Activated CD8-positive, alpha-beta memory T cell treated with anti-CD3 and anti-CD28 coated beads for 36 hours (primary cell): ENCODE measurements at regions not wholly inside any gene's neighbourhood (a gene's known extent, or its start where the extent isn't known, plus 50 kb on each side); places are given as distances from the start of the nearest gene placed in this dataset.

Source experiments
- CTCF ChIA-PET: fragments of 350-600 bp; sonication (Branson Sonifier 250); formaldehyde crosslinking; loops from one replicate; lab custom pipeline; 2021; ENCODE audit warnings: antibody characterized with exemption; lab: Charles Lee
- POLR2A ChIA-PET: fragments of 350-600 bp; sonication (Branson Sonifier 250); formaldehyde crosslinking; loops from one replicate; lab custom pipeline; 2021; ENCODE audit warnings: antibody characterized with exemption; lab: Charles Lee

- ChIA-PET POLR2A (no interaction called here), CTCF (no interaction called here)
Observed at GRCh38 chr6:80553071-80553740, 446.7 kb downstream of the BCKDHB start.

DNA sequence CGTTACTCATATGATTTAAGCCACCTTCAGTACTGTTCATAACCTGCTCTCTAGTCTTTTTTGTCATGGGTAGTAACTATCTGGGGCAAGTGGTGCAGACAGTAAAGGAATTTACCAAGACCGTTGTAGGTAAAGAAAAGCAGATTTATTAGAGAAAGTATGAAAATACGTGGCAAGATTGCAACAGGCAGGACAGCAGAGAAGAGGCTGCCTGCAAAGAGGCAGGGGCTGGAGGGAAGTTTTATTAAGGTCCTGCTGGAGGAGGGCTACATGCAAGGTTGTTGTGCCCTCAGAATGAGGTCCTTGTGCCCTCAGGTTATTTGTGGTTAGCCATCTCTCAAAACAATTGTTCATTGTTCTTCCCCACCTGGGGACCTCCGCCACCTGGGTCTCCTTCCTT is 444.3 kb downstream of the BCKDHB start:
- POLR2A ChIA-PET, result no interaction called here

DNA sequence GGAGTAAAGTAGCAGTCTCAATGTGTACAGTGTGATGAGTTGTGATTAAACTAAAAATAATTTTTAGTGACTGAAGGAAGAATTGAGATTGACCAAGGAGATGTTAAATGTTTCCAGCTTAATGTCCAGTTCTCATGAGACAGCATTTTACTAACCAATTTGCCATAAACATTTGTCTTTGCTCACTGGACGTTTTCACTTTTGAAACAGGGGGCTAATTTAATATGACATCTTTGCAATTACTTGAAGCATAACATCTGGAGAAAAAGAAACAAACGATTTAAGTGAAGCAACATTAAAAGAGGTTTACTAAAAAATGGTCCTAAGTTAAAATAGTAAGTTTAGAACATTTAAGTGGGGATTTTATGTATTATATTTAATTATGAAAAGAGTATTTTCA is 443.8 kb downstream of the BCKDHB start:
- ChIA-PET CTCF (no interaction called here), POLR2A (no interaction called here)

More for the DNA sequence above, 444.3 kb downstream of the BCKDHB start:
- CTCF ChIA-PET, result no interaction called here

GRCh38 chr6:80548532-80548931 is 442.1 kb downstream of the BCKDHB start:
- ChIA-PET POLR2A (no interaction called here), CTCF (no interaction called here)

GRCh38 chr6:80547827-80548226 is 441.4 kb downstream of the BCKDHB start:
- CTCF ChIA-PET, result no interaction called here
- POLR2A ChIA-PET, result no interaction called here

- ChIA-PET CTCF (no interaction called here), POLR2A (no interaction called here)
Observed at GRCh38 chr6:80544976-80545722, 438.7 kb downstream of the BCKDHB start.

DNA sequence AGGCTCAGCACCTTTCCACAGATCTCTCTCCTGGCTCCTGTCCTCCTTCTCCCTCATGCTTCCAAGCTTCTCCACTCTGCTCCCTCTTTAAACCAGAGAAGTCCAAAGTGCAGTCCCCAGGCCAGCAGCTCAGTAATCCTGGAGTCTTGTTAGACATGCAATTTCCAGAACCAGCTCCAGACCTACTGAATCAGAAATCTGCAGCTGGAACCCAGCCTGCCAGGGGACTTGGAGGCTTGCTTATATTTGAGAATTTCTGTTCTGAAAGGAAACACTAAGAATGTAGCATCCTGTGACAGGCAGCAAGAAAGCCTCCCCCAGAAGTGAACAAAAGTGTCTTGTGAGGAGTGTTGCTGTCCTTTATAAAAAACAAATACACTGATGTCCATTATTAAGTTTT is 438.1 kb downstream of the BCKDHB start:
- ChIA-PET CTCF (no interaction called here), POLR2A (no interaction called here)

DNA sequence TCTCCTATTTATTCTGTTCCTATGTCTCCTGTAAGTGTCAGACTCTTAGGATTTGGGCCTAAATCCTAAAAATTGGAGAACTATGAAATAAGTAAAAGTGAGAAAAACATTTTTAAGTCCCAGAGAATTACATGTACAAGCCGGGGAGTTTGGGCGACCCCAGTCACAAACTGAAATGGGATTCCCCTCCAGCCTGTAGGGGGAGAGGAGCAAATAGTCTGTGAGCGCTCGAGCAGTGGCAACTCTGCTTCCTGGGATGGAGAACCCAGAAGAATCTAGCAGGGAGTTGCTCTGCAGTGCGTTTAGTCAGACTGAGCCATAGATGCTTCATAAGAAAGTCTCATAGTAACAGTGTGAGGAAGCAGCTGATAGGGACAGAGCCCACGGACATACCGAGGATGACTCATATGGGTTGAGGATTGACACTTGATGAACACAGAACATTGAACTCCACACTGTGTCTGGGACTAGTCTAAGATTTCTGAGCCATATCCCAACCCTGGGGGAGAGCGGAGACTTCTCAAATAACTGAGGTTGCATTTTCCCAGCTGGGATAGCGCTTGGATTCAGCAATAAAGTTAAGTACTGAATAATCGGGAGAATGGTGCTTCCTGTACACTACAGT is 437.2 kb downstream of the BCKDHB start:
- POLR2A ChIA-PET, result no interaction called here
- CTCF ChIA-PET, result no interaction called here

DNA sequence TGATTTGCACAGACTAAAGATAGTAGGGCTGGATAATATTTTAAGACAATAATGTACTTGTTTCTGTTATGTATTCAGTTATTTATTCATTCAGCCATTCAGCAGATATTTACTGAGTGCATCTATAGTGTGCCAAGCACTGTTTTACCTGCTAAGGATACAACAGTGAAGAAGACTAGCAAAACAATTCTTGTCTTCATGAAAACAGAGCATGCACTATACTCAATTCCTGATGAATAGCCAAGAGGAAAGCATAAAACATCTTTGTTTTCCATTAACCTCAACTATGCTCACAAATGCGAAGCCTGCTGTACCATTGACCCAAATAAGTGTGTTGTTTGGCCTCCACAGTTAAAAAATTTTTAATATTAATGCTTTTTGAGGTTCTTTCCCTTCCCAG is 436.7 kb downstream of the BCKDHB start:
- CTCF ChIA-PET, result no interaction called here
- POLR2A ChIA-PET, result no interaction called here

DNA sequence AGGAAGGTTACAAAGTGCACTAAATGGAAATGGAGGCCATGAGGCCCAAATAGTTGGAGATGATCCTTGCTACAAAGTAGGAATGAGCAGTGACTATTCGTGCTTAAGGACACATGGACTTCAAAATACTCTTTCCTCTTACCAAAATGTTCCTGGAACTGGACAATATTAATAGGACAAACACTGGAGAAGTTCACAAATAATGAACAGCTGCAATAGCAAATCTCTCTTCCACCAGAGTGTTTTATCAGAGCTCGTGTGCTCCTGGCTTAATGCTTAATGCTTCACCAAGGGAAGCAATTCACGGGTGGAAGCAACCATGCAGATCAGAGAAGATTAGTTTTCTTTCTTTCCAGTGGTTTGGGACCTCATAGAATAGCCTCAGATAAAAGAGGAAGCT is 435.4 kb downstream of the BCKDHB start:
- CTCF ChIA-PET, result no interaction called here

GRCh38 chr6:80541181-80541580 is 434.7 kb downstream of the BCKDHB start:
- CTCF ChIA-PET, result no interaction called here
- POLR2A ChIA-PET, result no interaction called here

More for the DNA sequence above, 435.4 kb downstream of the BCKDHB start:
- POLR2A ChIA-PET, result no interaction called here

- CTCF ChIA-PET, result no interaction called here
- POLR2A ChIA-PET, result no interaction called here
Observed at GRCh38 chr6:80540700-80541099, 434.2 kb downstream of the BCKDHB start.

GRCh38 chr6:80537118-80537972 is 430.9 kb downstream of the BCKDHB start:
- POLR2A ChIA-PET, result no interaction called here

DNA sequence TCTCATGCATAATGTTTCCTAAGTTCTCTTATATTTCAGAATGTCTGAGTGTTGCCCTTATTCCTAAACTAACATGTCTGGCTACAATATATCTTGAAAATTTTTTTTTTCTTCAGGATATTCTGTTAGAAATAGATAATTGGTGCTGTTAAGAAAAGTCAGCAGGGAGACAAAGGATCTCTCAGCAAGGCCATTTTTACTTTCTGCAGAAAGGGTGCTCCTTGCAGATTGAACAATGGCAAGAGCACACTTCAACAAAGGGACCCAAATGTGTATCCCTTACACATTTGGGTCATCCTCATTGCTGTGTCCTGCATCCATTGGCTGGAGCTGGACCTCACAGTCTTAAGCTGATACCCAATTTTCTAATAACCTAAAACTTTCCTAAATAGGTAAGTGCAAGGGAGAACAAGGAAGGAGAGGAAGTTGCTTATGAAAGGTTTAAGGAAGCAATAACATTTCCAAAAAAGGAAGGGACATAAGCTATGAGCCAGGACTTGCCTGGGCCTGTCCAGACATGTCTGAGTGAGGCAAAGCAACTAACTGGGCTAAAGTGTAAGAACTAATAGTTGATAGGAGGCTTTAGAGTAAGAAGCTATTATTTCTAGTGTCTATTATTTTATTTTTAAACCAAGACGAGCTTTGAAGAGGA is 429.6 kb downstream of the BCKDHB start:
- ChIA-PET POLR2A (no interaction called here), CTCF (no interaction called here)

More at GRCh38 chr6:80537118-80537972, 430.9 kb downstream of the BCKDHB start:
- CTCF ChIA-PET, result no interaction called here

- CTCF ChIA-PET, result no interaction called here
- POLR2A ChIA-PET, result no interaction called here
Observed at GRCh38 chr6:80531681-80532619, 425.5 kb downstream of the BCKDHB start.

- ChIA-PET POLR2A (no interaction called here), CTCF (no interaction called here)
Observed at GRCh38 chr6:80530103-80530502, 423.6 kb downstream of the BCKDHB start.

DNA sequence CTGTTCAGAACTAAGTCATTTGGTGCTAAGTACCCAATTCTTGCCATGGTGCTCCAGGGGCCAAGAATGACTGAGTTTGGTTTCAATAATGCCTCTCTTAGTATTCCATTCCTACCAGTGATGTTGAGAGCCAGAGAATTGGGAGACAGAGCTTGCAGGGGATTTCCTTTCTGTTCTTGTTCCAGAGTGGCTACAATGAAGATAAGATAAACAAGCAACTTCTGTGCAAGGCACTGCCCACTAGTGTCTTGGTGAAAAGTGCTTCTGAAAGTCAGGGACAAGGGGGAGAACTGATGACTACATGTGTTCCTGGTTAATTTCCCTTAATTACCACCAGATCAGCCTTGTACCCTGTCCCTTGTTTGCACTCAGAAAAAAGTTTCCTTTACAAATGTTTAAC is 421.6 kb downstream of the BCKDHB start:
- ChIA-PET CTCF (no interaction called here), POLR2A (no interaction called here)

GRCh38 chr6:80527552-80528052 is 421.1 kb downstream of the BCKDHB start:
- POLR2A ChIA-PET, result no interaction called here
- CTCF ChIA-PET, result no interaction called here
